Activated CD8-positive, alpha-beta T cell treated with anti-CD3 and anti-CD28 coated beads, Interleukin-2, amount 10 ng/mL, durations not matched to agents 7 days and 5 days (primary cell): ENCODE measurements at regions not wholly inside any gene's neighbourhood (a gene's known extent, or its start where the extent isn't known, plus 50 kb on each side); places are given as distances from the start of the nearest gene placed in this dataset.
"Not testable (repeated sequence)": the region's sequence is repeated elsewhere in the genome, so short reads cannot be mapped to it uniquely, and the experiment has no call there.

ENCODE experiments used
- ATAC-seq: fragments of 150-1000 bp; cut with Tn5 transposase; one replicate; pipeline ENCODE4 v1.10.0; 2021; ENCODE audit warnings: moderate library complexity
- CTCF ChIA-PET: fragments of 350-600 bp; sonication (Branson Sonifier 250); formaldehyde crosslinking; loops from one replicate; lab custom pipeline; 2021; ENCODE audit warnings: antibody characterized with exemption; lab: Charles Lee
- POLR2A ChIA-PET: fragments of 350-600 bp; sonication (Branson Sonifier 250); formaldehyde crosslinking; loops from one replicate; lab custom pipeline; 2021; ENCODE audit warnings: antibody characterized with exemption; lab: Charles Lee
- DNase-seq: peaks from one replicate; pipeline ENCODE4 v3.0.0-alpha.2; 2020
- H3K27ac Mint-ChIP-seq: one replicate; pipeline ENCODE4 v1.8.0; 2021; ENCODE audit warnings: mild to moderate bottlenecking, mixed read lengths
- H3K27me3 Mint-ChIP-seq: one replicate; pipeline ENCODE4 v1.8.0; 2021; ENCODE audit warnings: low read depth, mixed read lengths
- H3K36me3 Mint-ChIP-seq: one replicate; pipeline ENCODE4 v1.8.0; 2021; ENCODE audit warnings: low read depth, mixed read lengths
- H3K4me1 Mint-ChIP-seq: one replicate; pipeline ENCODE4 v1.8.0; 2021; ENCODE audit warnings: low read depth, mixed read lengths
- H3K4me3 Mint-ChIP-seq: one replicate; pipeline ENCODE4 v1.8.0; 2021; ENCODE audit warnings: mild to moderate bottlenecking, mixed read lengths
- H3K9me3 Mint-ChIP-seq: one replicate; pipeline ENCODE4 v1.8.0; 2022; ENCODE audit warnings: mixed read lengths; ENCODE audit not compliant: insufficient read depth

- no peaks in the 10 kb centered on the region for H3K4me1 Mint-ChIP-seq
- no peaks in the 10 kb centered on the region for H3K27me3 Mint-ChIP-seq
- no peaks in the 10 kb centered on the region for H3K9me3 Mint-ChIP-seq
- ChIA-PET CTCF (interaction anchor here (1.0 kb wide), 1 partner anchor 20 kb away, joined by 4 read pairs; no protein-coding TSS in a partner anchor), POLR2A (no interaction called here)
- ATAC-seq, result no peak
- H3K4me3 Mint-ChIP-seq, result no peak overlapping the region
- no peaks in the 10 kb centered on the region for H3K36me3 Mint-ChIP-seq
- no peak for DNase-seq
- no peak overlapping the region for H3K27ac Mint-ChIP-seq
Observed at GRCh38 chr1:48080331-48081255, 83.4 kb upstream of the TRABD2B start.

- Mint-ChIP-seq H3K4me3 (no peak overlapping the region), H3K9me3 (no peaks in the 10 kb centered on the region)
Observed at GRCh38 chr1:48079096-48079495, 81.9 kb upstream of the TRABD2B start.

GRCh38 chr1:48077795-48078222 lies 80.6 kb upstream of the TRABD2B start:
- H3K9me3 Mint-ChIP-seq, result no peaks in the 10 kb centered on the region
- DNase-seq, result no peak
- H3K27ac Mint-ChIP-seq, result no peak overlapping the region
- H3K36me3 Mint-ChIP-seq, result no peaks in the 10 kb centered on the region
- POLR2A ChIA-PET, result no interaction called here
- no peak for ATAC-seq
- H3K4me1 Mint-ChIP-seq, result no peaks in the 10 kb centered on the region
- CTCF ChIA-PET, result no interaction called here
- no peaks in the 10 kb centered on the region for H3K27me3 Mint-ChIP-seq
- H3K4me3 Mint-ChIP-seq, result no peak overlapping the region

More at GRCh38 chr1:48079096-48079495, 81.9 kb upstream of the TRABD2B start:
- Mint-ChIP-seq H3K36me3 (no peaks in the 10 kb centered on the region), H3K27me3 (no peaks in the 10 kb centered on the region), H3K27ac (no peak overlapping the region), H3K4me1 (no peaks in the 10 kb centered on the region)
- ChIA-PET CTCF (no interaction called here), POLR2A (no interaction called here)
- ATAC-seq (no peak), DNase-seq (no peak)

- POLR2A ChIA-PET, result no interaction called here
Observed at GRCh38 chr1:48076017-48076416, 78.8 kb upstream of the TRABD2B start.

GRCh38 chr1:48073798-48074530 lies 76.8 kb upstream of the TRABD2B start:
- CTCF ChIA-PET, result interaction anchor here (1.2 kb wide), 1 partner anchor 35 kb away, joined by 3 read pairs; no protein-coding TSS in a partner anchor
- H3K9me3 Mint-ChIP-seq, result no peaks in the 10 kb centered on the region

More at GRCh38 chr1:48076017-48076416, 78.8 kb upstream of the TRABD2B start:
- Mint-ChIP-seq H3K4me1 (no peaks in the 10 kb centered on the region), H3K36me3 (no peaks in the 10 kb centered on the region), H3K27me3 (no peaks in the 10 kb centered on the region), H3K9me3 (no peaks in the 10 kb centered on the region), H3K4me3 (no peak overlapping the region), H3K27ac (no peak overlapping the region)
- CTCF ChIA-PET, result no interaction called here
- ATAC-seq (no peak), DNase-seq (no peak)

GRCh38 chr1:48071513-48071912 lies 74.3 kb upstream of the TRABD2B start:
- Mint-ChIP-seq H3K4me3 (no peak overlapping the region), H3K36me3 (no peaks in the 10 kb centered on the region), H3K4me1 (no peaks in the 10 kb centered on the region), H3K27me3 (no peaks in the 10 kb centered on the region), H3K9me3 (no peaks in the 10 kb centered on the region), H3K27ac (no peak overlapping the region)
- ATAC-seq, result no peak
- POLR2A ChIA-PET, result no interaction called here
- CTCF ChIA-PET, result no interaction called here
- DNase-seq, result no peak

More at GRCh38 chr1:48073798-48074530, 76.8 kb upstream of the TRABD2B start:
- H3K27me3 Mint-ChIP-seq, result no peaks in the 10 kb centered on the region
- no peak overlapping the region for H3K4me3 Mint-ChIP-seq
- H3K27ac Mint-ChIP-seq, result no peak overlapping the region
- ATAC-seq, result no peak
- no peak for DNase-seq
- POLR2A ChIA-PET, result no interaction called here
- no peaks in the 10 kb centered on the region for H3K4me1 Mint-ChIP-seq
- H3K36me3 Mint-ChIP-seq, result no peaks in the 10 kb centered on the region

- Mint-ChIP-seq H3K4me1 (no peaks in the 10 kb centered on the region), H3K27me3 (no peaks in the 10 kb centered on the region), H3K36me3 (no peaks in the 10 kb centered on the region), H3K9me3 (no peaks in the 10 kb centered on the region), H3K4me3 (no peak overlapping the region), H3K27ac (no peak overlapping the region)
- ChIA-PET CTCF (no interaction called here), POLR2A (interaction anchor here (0.7 kb wide), 1 partner anchor 176 kb away, joined by 3 read pairs; no protein-coding TSS in a partner anchor)
- DNase-seq, result no peak
- no peak for ATAC-seq
Observed at GRCh38 chr1:48070396-48070750, 73.2 kb upstream of the TRABD2B start.

GRCh38 chr1:48069662-48070395 lies 72.6 kb upstream of the TRABD2B start:
- H3K36me3 Mint-ChIP-seq, result no peaks in the 10 kb centered on the region
- ChIA-PET POLR2A (no interaction called here), CTCF (interaction anchor here (1.0 kb wide), 1 partner anchor 9 kb away, joined by 3 read pairs; no protein-coding TSS in a partner anchor)
- H3K27me3 Mint-ChIP-seq, result no peaks in the 10 kb centered on the region
- H3K9me3 Mint-ChIP-seq, result no peaks in the 10 kb centered on the region
- no peak overlapping the region for H3K27ac Mint-ChIP-seq
- no peak overlapping the region for H3K4me3 Mint-ChIP-seq
- DNase-seq (no peak), ATAC-seq (no peak)
- no peaks in the 10 kb centered on the region for H3K4me1 Mint-ChIP-seq

- Mint-ChIP-seq H3K36me3 (no peaks in the 10 kb centered on the region), H3K27ac (no peak overlapping the region), H3K4me3 (no peak overlapping the region), H3K27me3 (no peaks in the 10 kb centered on the region), H3K9me3 (no peaks in the 10 kb centered on the region), H3K4me1 (no peaks in the 10 kb centered on the region)
- no peak for DNase-seq
- CTCF ChIA-PET, result no interaction called here
- ATAC-seq, result no peak
- POLR2A ChIA-PET, result no interaction called here
Observed at GRCh38 chr1:48068206-48068605, 71.0 kb upstream of the TRABD2B start.

GRCh38 chr1:48066936-48067335 lies 69.8 kb upstream of the TRABD2B start:
- Mint-ChIP-seq H3K4me3 (no peak overlapping the region), H3K27me3 (no peaks in the 10 kb centered on the region), H3K36me3 (no peaks in the 10 kb centered on the region), H3K27ac (no peak overlapping the region), H3K9me3 (no peaks in the 10 kb centered on the region), H3K4me1 (no peaks in the 10 kb centered on the region)
- CTCF ChIA-PET, result interaction anchor here (1.2 kb wide), 1 partner anchor 27 kb away, joined by 4 read pairs; no protein-coding TSS in a partner anchor
- DNase-seq, result no peak
- no peak for ATAC-seq
- POLR2A ChIA-PET, result interaction anchor here (0.5 kb wide), 1 partner anchor 1701 kb away, joined by 3 read pairs; no protein-coding TSS in a partner anchor

- H3K27me3 Mint-ChIP-seq, ATAC-seq, H3K4me3 Mint-ChIP-seq, H3K27ac Mint-ChIP-seq, POLR2A ChIA-PET, DNase-seq, H3K9me3 Mint-ChIP-seq, H3K4me1 Mint-ChIP-seq, H3K36me3 Mint-ChIP-seq, CTCF ChIA-PET: not testable (repeated sequence)
Observed at GRCh38 chr1:48064693-48065092, 67.5 kb upstream of the TRABD2B start.
